ENCODE measurements at regions not wholly inside any gene's neighbourhood (a gene's known extent, or its start where the extent isn't known, plus 50 kb on each side); places are given as distances from the start of the nearest gene placed in this dataset.

DNA sequence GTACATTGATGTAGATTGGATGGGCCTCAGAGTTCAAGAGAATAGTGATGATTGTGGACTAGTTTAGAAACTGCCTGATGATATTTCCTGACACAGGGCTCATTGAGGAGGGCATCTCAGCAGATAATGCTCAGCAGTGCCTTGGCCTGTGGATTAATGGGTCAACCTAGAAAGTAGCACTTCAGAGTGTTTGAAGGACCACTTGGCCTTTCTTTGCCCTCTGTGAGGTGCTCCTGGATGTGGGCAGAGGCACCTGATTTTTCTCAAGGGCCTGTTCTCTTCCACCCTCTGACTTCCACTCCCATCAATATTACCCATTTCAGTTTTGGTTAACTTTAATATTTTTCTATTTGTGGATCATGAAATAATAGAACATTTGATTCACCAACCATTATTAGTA is 270.6 kb upstream of the BMP2 start:
- H3K4me3 ChIP-seq (ENCODE audit: low read depth, poor library complexity, severe bottlenecking): no peak overlapping the region
- intact Hi-C loops (cut with DNase I; ENCODE audit: low total_unique reads): no loop called here
- DNase-seq (ENCODE audit: low spot score in 2 of 2): no peak
- TF ChIP-seq, protein P1, sequence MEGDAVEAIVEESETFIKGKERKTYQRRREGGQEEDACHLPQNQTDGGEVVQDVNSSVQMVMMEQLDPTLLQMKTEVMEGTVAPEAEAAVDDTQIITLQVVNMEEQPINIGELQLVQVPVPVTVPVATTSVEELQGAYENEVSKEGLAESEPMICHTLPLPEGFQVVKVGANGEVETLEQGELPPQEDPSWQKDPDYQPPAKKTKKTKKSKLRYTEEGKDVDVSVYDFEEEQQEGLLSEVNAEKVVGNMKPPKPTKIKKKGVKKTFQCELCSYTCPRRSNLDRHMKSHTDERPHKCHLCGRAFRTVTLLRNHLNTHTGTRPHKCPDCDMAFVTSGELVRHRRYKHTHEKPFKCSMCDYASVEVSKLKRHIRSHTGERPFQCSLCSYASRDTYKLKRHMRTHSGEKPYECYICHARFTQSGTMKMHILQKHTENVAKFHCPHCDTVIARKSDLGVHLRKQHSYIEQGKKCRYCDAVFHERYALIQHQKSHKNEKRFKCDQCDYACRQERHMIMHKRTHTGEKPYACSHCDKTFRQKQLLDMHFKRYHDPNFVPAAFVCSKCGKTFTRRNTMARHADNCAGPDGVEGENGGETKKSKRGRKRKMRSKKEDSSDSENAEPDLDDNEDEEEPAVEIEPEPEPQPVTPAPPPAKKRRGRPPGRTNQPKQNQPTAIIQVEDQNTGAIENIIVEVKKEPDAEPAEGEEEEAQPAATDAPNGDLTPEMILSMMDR (IDR thresholded peaks at IDR 0.05): no peak
- no peak for TF ChIP-seq POLR2A (IDR thresholded peaks at IDR 0.05)

DNA sequence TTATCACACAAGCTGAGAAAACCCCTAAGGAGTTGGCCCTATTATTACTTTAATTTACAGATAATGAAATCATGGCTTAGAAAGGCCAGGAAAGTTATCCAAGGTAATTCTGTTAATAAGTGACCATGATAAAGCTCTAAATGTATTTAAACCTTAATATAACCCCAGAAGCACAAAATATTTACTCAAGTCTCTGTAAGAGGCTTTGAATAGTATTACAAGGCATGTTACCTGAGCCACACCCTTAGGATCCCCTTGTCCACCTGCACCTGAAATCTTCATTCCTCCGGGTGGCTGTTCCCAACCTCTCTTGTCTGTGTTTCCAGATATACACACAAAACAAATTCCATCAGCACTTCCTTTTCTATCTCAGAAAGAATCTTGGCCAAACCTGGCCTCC is 271.6 kb upstream of the BMP2 start:
- intact Hi-C loops (cut with DNase I; ENCODE audit: low total_unique reads): no loop called here
- 77 to 92% methylated on average over 1 of the region's 1 CpG for WGBS, 2 donors
- TF ChIP-seq POLR2A (IDR thresholded peaks at IDR 0.05): no peak
- TF ChIP-seq, protein P1 (IDR thresholded peaks at IDR 0.05): no peak
- H3K4me3 ChIP-seq (ENCODE audit: low read depth, poor library complexity, severe bottlenecking): no peak overlapping the region
- no peak for DNase-seq (ENCODE audit: low spot score in 2 of 2)

- no peak for TF ChIP-seq POLR2A (IDR thresholded peaks at IDR 0.05)
- TF ChIP-seq, protein P1 (IDR thresholded peaks at IDR 0.05): no peak
- intact Hi-C loops (cut with DNase I; ENCODE audit: low total_unique reads): no loop called here
- 48 to 54% methylated on average over 8 of the region's 8 CpGs for WGBS, 2 donors
- DNase-seq (ENCODE audit: low spot score in 2 of 2): no peak
- no peak overlapping the region for H3K4me3 ChIP-seq (ENCODE audit: low read depth, poor library complexity, severe bottlenecking)
Measured at GRCh38 chr20:6492271-6493055, 275.0 kb upstream of the BMP2 start.

- WGBS, 2 donors: 75 to 81% methylated on average over 3 of the region's 3 CpGs
- TF ChIP-seq, protein P1 (IDR thresholded peaks at IDR 0.05): no peak
- TF ChIP-seq POLR2A (IDR thresholded peaks at IDR 0.05): no peak
Measured at GRCh38 chr20:6490849-6491248, 276.6 kb upstream of the BMP2 start.

DNA sequence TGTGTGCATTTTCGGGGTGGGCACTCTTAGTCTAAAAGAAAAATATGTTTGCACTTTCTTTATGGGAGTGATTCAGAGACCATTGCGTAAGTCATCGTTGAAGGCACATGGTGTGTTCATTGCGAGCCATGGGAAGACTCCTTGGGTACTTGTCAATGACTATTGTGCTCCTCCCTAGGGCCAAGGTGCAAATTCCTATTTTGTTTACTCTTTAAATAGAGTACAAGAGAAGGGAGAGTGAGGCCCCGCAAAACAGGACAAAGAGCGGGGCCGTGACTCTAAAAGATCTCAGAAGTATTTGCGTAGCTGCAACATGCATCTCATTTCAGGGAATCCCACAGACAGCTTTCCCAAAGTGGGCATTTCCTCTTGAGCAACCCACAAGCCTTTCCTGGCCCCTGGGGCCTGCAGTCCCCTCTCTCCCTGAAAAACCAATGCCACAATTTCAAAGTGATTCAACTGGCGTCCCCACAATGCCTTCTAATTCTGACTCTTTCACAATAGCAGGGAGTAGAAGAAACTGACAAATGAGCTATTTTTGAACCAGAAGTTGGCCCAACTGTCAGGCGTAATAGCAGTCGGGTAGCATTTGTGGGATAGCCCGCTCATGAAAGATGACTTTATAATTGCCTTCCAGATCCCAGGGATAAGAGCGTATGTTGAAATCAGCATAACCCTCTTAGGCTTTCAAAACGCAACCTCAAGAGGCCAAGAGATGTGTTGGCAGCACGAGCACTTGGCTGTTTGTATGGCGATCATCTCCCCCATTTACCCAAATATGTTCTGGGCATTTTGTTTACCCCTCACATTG is 277.9 kb upstream of the BMP2 start:
- 75 to 80% methylated on average over 16 of the region's 16 CpGs for WGBS, 2 donors
- no peak overlapping the region for H3K4me3 ChIP-seq (ENCODE audit: low read depth, poor library complexity, severe bottlenecking)
- intact Hi-C loops (cut with DNase I; ENCODE audit: low total_unique reads): no loop called here
- no peak for TF ChIP-seq POLR2A (IDR thresholded peaks at IDR 0.05)
- TF ChIP-seq, protein P1 (IDR thresholded peaks at IDR 0.05): no peak
- DNase-seq (ENCODE audit: low spot score in 2 of 2): no peak

More at GRCh38 chr20:6490849-6491248, 276.6 kb upstream of the BMP2 start:
- intact Hi-C loops (cut with DNase I; ENCODE audit: low total_unique reads): no loop called here
- no peak overlapping the region for H3K4me3 ChIP-seq (ENCODE audit: low read depth, poor library complexity, severe bottlenecking)
- no peak for DNase-seq (ENCODE audit: low spot score in 2 of 2)
